Astrocyte of the cerebellum (primary cell): ENCODE measurements at regions not wholly inside any gene's neighbourhood (a gene's known extent, or its start where the extent isn't known, plus 50 kb on each side); places are given as distances from the start of the nearest gene placed in this dataset.

Source experiments
- DNase-seq: peaks from one replicate; pipeline ENCODE4 v3.0.0-alpha.2; 2011; ENCODE audit warnings: low read depth
- H3K4me3 ChIP-seq: 2 replicates; pipeline ENCODE4 v1.5.1; 2011; ENCODE audit warnings: mild to moderate bottlenecking, low read depth, low read length, moderate library complexity
- CTCF ChIP-seq: IDR thresholded peaks from 2 replicates; pipeline ENCODE4 v1.5.1; 2012; ENCODE audit warnings: low read length, low read depth, moderate library complexity, mild to moderate bottlenecking; ENCODE audit errors: missing control alignments
- in situ Hi-C: cut with HindIII; loops from 2 replicates; pipeline ENCODE4 v1.10.0; 2017; ENCODE audit warnings: low sequenced_read_pairs

GRCh38 chr3:23735062-23735461 is 70.7 kb upstream of the UBE2E1 start:
- no peak for DNase-seq
- in situ Hi-C loops: no loop called here
- no peak for TF ChIP-seq CTCF
- no peak overlapping the region for H3K4me3 ChIP-seq

GRCh38 chr3:23735535-23736326 is 70.0 kb upstream of the UBE2E1 start:
- no peak for TF ChIP-seq CTCF
- in situ Hi-C loops: no loop called here
- no peak for DNase-seq
- H3K4me3 ChIP-seq: no peak overlapping the region

GRCh38 chr3:23738944-23739343 is 66.8 kb upstream of the UBE2E1 start:
- TF ChIP-seq CTCF: no peak

GRCh38 chr3:23739536-23739935 is 66.2 kb upstream of the UBE2E1 start:
- no peak overlapping the region for H3K4me3 ChIP-seq
- peak; percentile 53 for DNase-seq
- no peak for TF ChIP-seq CTCF
- in situ Hi-C loops: no loop called here

More at GRCh38 chr3:23738944-23739343, 66.8 kb upstream of the UBE2E1 start:
- H3K4me3 ChIP-seq: no peak overlapping the region
- in situ Hi-C loops: no loop called here
- DNase-seq: no peak

- no peak for DNase-seq
- TF ChIP-seq CTCF: no peak
- no peak overlapping the region for H3K4me3 ChIP-seq
- in situ Hi-C loops: no loop called here
Measured at GRCh38 chr3:23740517-23740965, 65.2 kb upstream of the UBE2E1 start.

- in situ Hi-C loops: no loop called here
- no peak for TF ChIP-seq CTCF
- DNase-seq: no peak
- no peak overlapping the region for H3K4me3 ChIP-seq
Measured at GRCh38 chr3:23741036-23741706, 64.6 kb upstream of the UBE2E1 start.
